Neural progenitor cell (in vitro differentiated cells): ENCODE measurements at regions not wholly inside any gene's neighbourhood (a gene's known extent, or its start where the extent isn't known, plus 50 kb on each side); places are given as distances from the start of the nearest gene placed in this dataset.

Experiments used
- DNase-seq: peaks from one replicate; pipeline ENCODE4 v3.0.0-alpha.2; 2016; ENCODE audit warnings: low spot score
- H2AFZ ChIP-seq: fragments of 200-600 bp; sonication (generic); replicated peaks from 2 replicates; pipeline ENCODE4 v1.6.1; 2016; ENCODE audit warnings: antibody characterized with exemption
- H3F3A ChIP-seq: fragments of 200-600 bp; sonication (generic); 2 replicates; pipeline ENCODE4 v1.6.1; 2016; ENCODE audit warnings: antibody characterized with exemption, low read depth
- H3K27ac ChIP-seq: fragments of 200-600 bp; sonication (generic); 2 replicates; pipeline ENCODE4 v1.5.1; 2016; ENCODE audit warnings: mild to moderate bottlenecking
- H3K27me3 ChIP-seq: fragments of 200-600 bp; sonication (generic); 2 replicates; pipeline ENCODE4 v1.6.1; 2016; ENCODE audit warnings: mild to moderate bottlenecking, moderate library complexity
- H3K36me3 ChIP-seq: fragments of 200-600 bp; sonication (generic); 2 replicates; pipeline ENCODE4 v1.5.1; 2016
- H3K4me1 ChIP-seq: fragments of 200-600 bp; sonication (generic); 2 replicates; pipeline ENCODE4 v1.6.1; 2016; ENCODE audit warnings: mixed run types
- H3K4me2 ChIP-seq: fragments of 200-600 bp; sonication (generic); 2 replicates; pipeline ENCODE4 v1.6.1; 2016
- H3K4me3 ChIP-seq: fragments of 200-600 bp; sonication (generic); 2 replicates; pipeline ENCODE4 v1.5.1; 2016
- H3K79me2 ChIP-seq: fragments of 200-600 bp; sonication (generic); 2 replicates; pipeline ENCODE4 v1.6.1; 2016; ENCODE audit warnings: low read depth
- H3K9ac ChIP-seq: fragments of 200-600 bp; sonication (generic); 2 replicates; pipeline ENCODE4 v1.6.1; 2016
- H3K9me3 ChIP-seq: fragments of 200-600 bp; sonication (generic); 2 replicates; pipeline ENCODE4 v1.5.1; 2016; ENCODE audit warnings: low read depth
- H4K20me1 ChIP-seq: fragments of 200-600 bp; sonication (generic); 2 replicates; pipeline ENCODE4 v1.6.1; 2016; ENCODE audit warnings: low read depth
- H3K27ac Mint-ChIP-seq: 3 replicates; pipeline ENCODE4 v1.8.0; 2021; ENCODE audit warnings: mixed read lengths
- H3K27me3 Mint-ChIP-seq: 2 replicates; pipeline ENCODE4 v1.8.0; 2022; ENCODE audit warnings: low read depth, mild to moderate bottlenecking, inconsistent platforms, moderate library complexity, mixed read lengths; ENCODE audit not compliant: insufficient read depth
- H3K36me3 Mint-ChIP-seq: 3 replicates; pipeline ENCODE4 v1.8.0; 2021; ENCODE audit warnings: mixed read lengths
- H3K4me1 Mint-ChIP-seq: 3 replicates; pipeline ENCODE4 v1.8.0; 2021; ENCODE audit warnings: mixed read lengths
- H3K4me3 Mint-ChIP-seq: 3 replicates; pipeline ENCODE4 v1.8.0; 2021; ENCODE audit warnings: mild to moderate bottlenecking, moderate library complexity, mixed read lengths
- H3K9me3 Mint-ChIP-seq: 3 replicates; pipeline ENCODE4 v1.8.0; 2020; ENCODE audit warnings: mixed read lengths
- EZH2 ChIP-seq: fragments of 200-600 bp; sonication (generic); IDR thresholded peaks from 2 replicates; pipeline ENCODE4 v1.6.1; 2017; ENCODE audit warnings: antibody characterized with exemption, mild to moderate bottlenecking, moderate library complexity
- EZH2phosphoT487 ChIP-seq: fragments of 200-600 bp; sonication (generic); IDR thresholded peaks from 2 replicates; pipeline ENCODE4 v1.6.1; 2017; ENCODE audit warnings: antibody characterized with exemption
- TF ChIP-seq, protein P1 (sequence below): fragments of 200-600 bp; sonication (generic); IDR thresholded peaks from 2 replicates; pipeline ENCODE4 v1.5.1; 2017; ENCODE audit warnings: antibody characterized with exemption, mild to moderate bottlenecking

GRCh38 chr7:136714062-136714461 is 154.4 kb upstream of the CHRM2 start:
- H3K4me3 Mint-ChIP-seq: no peak overlapping the region
- TF ChIP-seq EZH2phosphoT487 (no peak), EZH2 (no peak)
- TF ChIP-seq, protein P1, sequence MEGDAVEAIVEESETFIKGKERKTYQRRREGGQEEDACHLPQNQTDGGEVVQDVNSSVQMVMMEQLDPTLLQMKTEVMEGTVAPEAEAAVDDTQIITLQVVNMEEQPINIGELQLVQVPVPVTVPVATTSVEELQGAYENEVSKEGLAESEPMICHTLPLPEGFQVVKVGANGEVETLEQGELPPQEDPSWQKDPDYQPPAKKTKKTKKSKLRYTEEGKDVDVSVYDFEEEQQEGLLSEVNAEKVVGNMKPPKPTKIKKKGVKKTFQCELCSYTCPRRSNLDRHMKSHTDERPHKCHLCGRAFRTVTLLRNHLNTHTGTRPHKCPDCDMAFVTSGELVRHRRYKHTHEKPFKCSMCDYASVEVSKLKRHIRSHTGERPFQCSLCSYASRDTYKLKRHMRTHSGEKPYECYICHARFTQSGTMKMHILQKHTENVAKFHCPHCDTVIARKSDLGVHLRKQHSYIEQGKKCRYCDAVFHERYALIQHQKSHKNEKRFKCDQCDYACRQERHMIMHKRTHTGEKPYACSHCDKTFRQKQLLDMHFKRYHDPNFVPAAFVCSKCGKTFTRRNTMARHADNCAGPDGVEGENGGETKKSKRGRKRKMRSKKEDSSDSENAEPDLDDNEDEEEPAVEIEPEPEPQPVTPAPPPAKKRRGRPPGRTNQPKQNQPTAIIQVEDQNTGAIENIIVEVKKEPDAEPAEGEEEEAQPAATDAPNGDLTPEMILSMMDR: no peak

GRCh38 chr7:136710751-136711150 is 157.7 kb upstream of the CHRM2 start:
- H3K9ac ChIP-seq: no peak overlapping the region
- H3K27ac ChIP-seq: no peak overlapping the region
- H3K36me3 ChIP-seq: no peaks in the 10 kb centered on the region
- H3K79me2 ChIP-seq: no peaks in the 10 kb centered on the region
- no peak overlapping the region for H2AFZ ChIP-seq
- TF ChIP-seq EZH2: no peak
- no peak for TF ChIP-seq EZH2phosphoT487
- TF ChIP-seq, protein P1: no peak
- H3K36me3 Mint-ChIP-seq: no peaks in the 10 kb centered on the region
- no peaks in the 10 kb centered on the region for H3K27me3 Mint-ChIP-seq
- H4K20me1 ChIP-seq: no peaks in the 10 kb centered on the region
- no peaks in the 10 kb centered on the region for H3K4me1 ChIP-seq
- no peak for DNase-seq
- no peak overlapping the region for H3K4me3 Mint-ChIP-seq
- no peak overlapping the region for H3K27ac Mint-ChIP-seq
- no peaks in the 10 kb centered on the region for H3F3A ChIP-seq
- peaks cover 7% of the 10 kb centered on the region for H3K4me1 Mint-ChIP-seq
- H3K9me3 ChIP-seq: no peaks in the 10 kb centered on the region
- no peak overlapping the region for H3K4me2 ChIP-seq
- no peaks in the 10 kb centered on the region for H3K27me3 ChIP-seq
- no peaks in the 10 kb centered on the region for H3K9me3 Mint-ChIP-seq
- no peak overlapping the region for H3K4me3 ChIP-seq

More at GRCh38 chr7:136714062-136714461, 154.4 kb upstream of the CHRM2 start:
- H3K4me1 ChIP-seq: no peaks in the 10 kb centered on the region
- no peak for DNase-seq
- no peaks in the 10 kb centered on the region for H3K9me3 Mint-ChIP-seq
- H3K27ac ChIP-seq: no peak overlapping the region
- no peaks in the 10 kb centered on the region for H3K27me3 ChIP-seq
- no peaks in the 10 kb centered on the region for H3K27me3 Mint-ChIP-seq
- H4K20me1 ChIP-seq: no peaks in the 10 kb centered on the region
- no peaks in the 10 kb centered on the region for H3K36me3 ChIP-seq
- no peaks in the 10 kb centered on the region for H3F3A ChIP-seq
- no peak overlapping the region for H3K27ac Mint-ChIP-seq
- H3K4me2 ChIP-seq: no peak overlapping the region
- no peaks in the 10 kb centered on the region for H3K9me3 ChIP-seq
- H3K79me2 ChIP-seq: no peaks in the 10 kb centered on the region
- no peak overlapping the region for H2AFZ ChIP-seq
- H3K9ac ChIP-seq: no peak overlapping the region
- no peak overlapping the region for H3K4me3 ChIP-seq
- no peaks in the 10 kb centered on the region for H3K36me3 Mint-ChIP-seq
- H3K4me1 Mint-ChIP-seq: peaks cover 7% of the 10 kb centered on the region

DNA sequence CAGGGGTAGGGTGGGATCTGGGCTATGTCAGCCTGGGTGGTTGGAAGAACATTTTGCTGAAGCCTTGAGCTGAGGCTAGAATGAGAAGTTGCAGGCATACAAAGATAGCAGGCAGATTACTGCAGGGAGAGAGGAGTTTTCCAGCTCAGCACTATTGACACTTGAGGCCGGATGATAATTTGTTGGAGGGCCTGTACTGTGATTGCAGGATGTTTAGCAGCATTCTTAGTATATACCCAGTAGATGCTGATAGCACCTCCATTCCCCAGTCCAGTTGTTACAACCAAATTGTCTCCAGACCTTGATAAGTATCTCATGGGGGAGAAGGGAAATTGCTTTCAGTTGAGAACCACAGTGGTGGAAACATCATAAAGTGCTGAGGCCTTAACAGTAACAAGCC is 158.6 kb upstream of the CHRM2 start:
- Histone ChIP-seq H3K4me2 (no peak overlapping the region), H4K20me1 (no peaks in the 10 kb centered on the region), H3K9ac (no peak overlapping the region), H3K79me2 (no peaks in the 10 kb centered on the region), H3F3A (no peaks in the 10 kb centered on the region), H3K36me3 (no peaks in the 10 kb centered on the region), H3K27ac (no peak overlapping the region), H2AFZ (no peak overlapping the region), H3K4me1 (no peaks in the 10 kb centered on the region), H3K9me3 (no peaks in the 10 kb centered on the region), H3K4me3 (no peak overlapping the region), H3K27me3 (no peaks in the 10 kb centered on the region)
- H3K4me1 Mint-ChIP-seq: peaks cover 7% of the 10 kb centered on the region
- TF ChIP-seq EZH2: no peak
- no peak for TF ChIP-seq EZH2phosphoT487
- TF ChIP-seq, protein P1: no peak
- H3K36me3 Mint-ChIP-seq: no peaks in the 10 kb centered on the region
- H3K4me3 Mint-ChIP-seq: no peak overlapping the region
- no peaks in the 10 kb centered on the region for H3K27me3 Mint-ChIP-seq
- no peak overlapping the region for H3K27ac Mint-ChIP-seq
- DNase-seq: no peak
- H3K9me3 Mint-ChIP-seq: no peaks in the 10 kb centered on the region

DNA sequence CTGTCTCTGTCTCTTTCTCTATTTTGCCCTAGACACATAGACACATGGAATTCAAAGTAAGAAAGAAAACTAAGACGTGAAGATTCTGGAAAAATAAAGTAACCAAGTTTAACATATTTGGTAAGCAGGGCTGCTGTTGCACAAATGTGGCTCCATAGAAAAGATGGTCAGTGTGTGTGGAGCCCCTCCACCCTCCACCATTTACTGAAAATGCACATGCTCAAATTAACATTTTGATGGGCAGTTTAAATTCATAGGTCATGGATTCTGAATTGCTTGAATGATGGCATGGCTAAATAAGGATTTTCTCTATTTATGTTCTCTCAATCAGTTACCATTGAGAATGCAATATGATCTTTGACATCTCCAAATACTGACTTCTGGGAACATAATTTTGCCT is 165.5 kb upstream of the CHRM2 start:
- Mint-ChIP-seq H3K36me3 (no peaks in the 10 kb centered on the region), H3K9me3 (no peaks in the 10 kb centered on the region), H3K4me1 (no peaks in the 10 kb centered on the region), H3K27me3 (no peaks in the 10 kb centered on the region), H3K4me3 (no peak overlapping the region), H3K27ac (no peak overlapping the region)
- Histone ChIP-seq H3K4me3 (no peak overlapping the region), H4K20me1 (no peaks in the 10 kb centered on the region), H3K4me1 (no peaks in the 10 kb centered on the region), H3F3A (no peaks in the 10 kb centered on the region), H3K9me3 (no peaks in the 10 kb centered on the region), H3K9ac (no peak overlapping the region), H3K4me2 (no peak overlapping the region), H3K79me2 (no peaks in the 10 kb centered on the region), H3K36me3 (no peaks in the 10 kb centered on the region), H3K27ac (no peak overlapping the region), H2AFZ (no peak overlapping the region), H3K27me3 (no peaks in the 10 kb centered on the region)
- no peak for DNase-seq
- TF ChIP-seq, protein P1: no peak
- TF ChIP-seq EZH2 (no peak), EZH2phosphoT487 (no peak)
